ENCODE measurements at regions not wholly inside any gene's neighbourhood (a gene's known extent, or its start where the extent isn't known, plus 50 kb on each side); places are given as distances from the start of the nearest gene placed in this dataset.

GRCh38 chr14:22070119-22070982 lies 396.7 kb upstream of the OR4E1 start:
- no peak for DNase-seq (ENCODE audit: low read depth, low spot score)

GRCh38 chr14:22065347-22065746 lies 391.7 kb upstream of the OR4E1 start:
- no peak for DNase-seq (ENCODE audit: low read depth, low spot score)

DNA sequence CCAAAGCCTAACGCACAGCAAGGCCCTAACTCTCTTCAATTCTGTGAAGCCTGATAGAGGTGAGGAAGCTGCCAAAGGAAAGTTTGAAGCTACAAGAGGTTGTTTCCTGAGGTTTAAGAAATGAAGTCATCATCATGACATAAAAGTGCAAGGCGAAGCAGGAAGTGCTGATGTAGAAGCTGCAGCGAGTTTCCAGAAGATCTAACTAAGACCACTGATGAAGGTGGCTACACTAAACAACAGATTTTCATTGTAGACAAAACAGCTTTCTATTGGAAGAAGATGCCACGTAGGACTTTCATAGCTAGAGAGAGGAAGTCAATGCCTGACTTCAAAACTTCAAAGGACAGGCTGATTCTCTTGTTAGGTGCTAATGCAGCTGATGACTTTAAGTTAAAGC lies 385.6 kb upstream of the OR4E1 start:
- no peak for DNase-seq (ENCODE audit: low read depth, low spot score)

DNA sequence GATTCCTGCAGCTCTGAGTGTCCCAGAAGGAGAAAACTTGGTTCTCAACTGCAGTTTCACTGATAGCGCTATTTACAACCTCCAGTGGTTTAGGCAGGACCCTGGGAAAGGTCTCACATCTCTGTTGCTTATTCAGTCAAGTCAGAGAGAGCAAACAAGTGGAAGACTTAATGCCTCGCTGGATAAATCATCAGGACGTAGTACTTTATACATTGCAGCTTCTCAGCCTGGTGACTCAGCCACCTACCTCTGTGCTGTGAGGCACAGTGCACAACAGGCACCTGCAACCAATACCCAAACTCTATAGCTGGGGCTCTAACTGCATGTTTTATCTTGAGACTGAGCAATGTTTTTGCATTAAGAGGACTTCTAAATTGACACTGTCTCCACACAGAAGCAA lies 379.2 kb upstream of the OR4E1 start:
- DNase-seq (ENCODE audit: low read depth, low spot score): no peak

DNA sequence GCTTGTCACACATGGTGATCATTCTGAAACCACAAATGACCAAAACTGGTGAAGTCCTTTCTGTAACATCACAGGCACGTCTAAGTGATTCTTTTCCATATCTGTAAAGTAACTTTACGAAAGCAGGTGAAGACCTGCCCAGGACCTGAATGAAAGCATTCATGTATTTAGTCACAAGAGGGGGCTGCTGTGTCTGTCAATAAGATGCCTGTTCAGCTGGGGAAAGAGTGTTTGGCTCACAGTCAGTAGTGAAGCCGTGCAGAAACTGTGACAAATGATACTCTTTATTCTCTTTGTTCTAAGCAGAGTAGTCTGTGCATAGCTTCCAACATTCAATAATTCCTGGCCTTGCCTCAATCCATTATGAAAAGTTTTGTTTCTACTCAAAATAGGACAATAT lies 373.5 kb upstream of the OR4E1 start:
- DNase-seq (ENCODE audit: low read depth, low spot score): no peak

- DNase-seq (ENCODE audit: low read depth, low spot score): no peak
Observed at GRCh38 chr14:22046063-22046462, 372.4 kb upstream of the OR4E1 start.

DNA sequence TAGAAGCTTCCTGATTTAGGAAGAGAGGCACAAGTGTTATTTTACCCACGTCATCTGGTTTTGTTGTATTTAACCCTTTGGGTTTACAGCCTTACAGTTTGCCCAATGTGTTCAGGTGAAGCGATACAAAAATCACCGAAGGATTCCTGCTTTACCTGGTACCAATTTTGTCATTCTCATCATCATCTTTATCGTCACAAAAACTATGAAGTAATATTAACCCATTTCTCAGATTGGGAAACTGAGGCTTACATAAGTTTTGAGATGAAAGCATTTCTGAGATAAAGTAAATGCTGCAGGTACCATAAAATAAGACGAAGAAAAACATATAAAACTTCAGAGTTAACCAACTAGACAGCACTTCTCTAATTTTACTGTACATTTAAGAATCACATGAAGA lies 370.6 kb upstream of the OR4E1 start:
- DNase-seq (ENCODE audit: low read depth, low spot score): no peak

DNA sequence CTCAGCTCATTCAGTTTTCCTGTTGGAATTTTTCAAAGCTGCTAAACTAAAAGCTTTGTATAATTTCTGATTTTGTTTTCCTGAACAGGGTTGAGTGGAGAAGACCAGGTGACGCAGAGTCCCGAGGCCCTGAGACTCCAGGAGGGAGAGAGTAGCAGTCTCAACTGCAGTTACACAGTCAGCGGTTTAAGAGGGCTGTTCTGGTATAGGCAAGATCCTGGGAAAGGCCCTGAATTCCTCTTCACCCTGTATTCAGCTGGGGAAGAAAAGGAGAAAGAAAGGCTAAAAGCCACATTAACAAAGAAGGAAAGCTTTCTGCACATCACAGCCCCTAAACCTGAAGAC lies 367.1 kb upstream of the OR4E1 start:
- no peak for DNase-seq (ENCODE audit: low read depth, low spot score)

- DNase-seq (ENCODE audit: low read depth, low spot score): no peak
Observed at GRCh38 chr14:22039938-22040780, 366.5 kb upstream of the OR4E1 start.

GRCh38 chr14:22036541-22037239 lies 363.1 kb upstream of the OR4E1 start:
- no peak for DNase-seq (ENCODE audit: low read depth, low spot score)

DNA sequence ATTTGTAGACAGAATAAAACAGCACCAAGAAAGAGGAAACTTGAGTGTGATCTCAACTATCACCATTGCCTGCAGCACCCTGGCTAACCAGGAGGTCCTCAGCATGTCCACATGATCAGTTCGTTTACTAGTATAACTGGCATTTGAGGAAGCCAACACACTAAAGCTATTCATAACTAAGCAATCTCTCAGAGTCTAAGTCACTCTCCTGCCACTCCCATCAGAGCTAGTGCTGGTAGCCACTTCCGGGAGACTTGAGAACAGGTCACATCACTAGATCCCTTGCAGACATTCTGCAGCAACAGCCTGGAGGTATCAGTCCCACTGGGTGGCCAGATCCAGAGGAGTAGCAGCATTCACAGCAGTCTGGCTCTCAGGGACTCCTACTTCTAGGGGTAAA lies 352.9 kb upstream of the OR4E1 start:
- DNase-seq (ENCODE audit: low read depth, low spot score): no peak

GRCh38 chr14:22025879-22026278 lies 352.3 kb upstream of the OR4E1 start:
- DNase-seq (ENCODE audit: low read depth, low spot score): no peak

GRCh38 chr14:22024137-22024536 lies 350.5 kb upstream of the OR4E1 start:
- DNase-seq (ENCODE audit: low read depth, low spot score): no peak

DNA sequence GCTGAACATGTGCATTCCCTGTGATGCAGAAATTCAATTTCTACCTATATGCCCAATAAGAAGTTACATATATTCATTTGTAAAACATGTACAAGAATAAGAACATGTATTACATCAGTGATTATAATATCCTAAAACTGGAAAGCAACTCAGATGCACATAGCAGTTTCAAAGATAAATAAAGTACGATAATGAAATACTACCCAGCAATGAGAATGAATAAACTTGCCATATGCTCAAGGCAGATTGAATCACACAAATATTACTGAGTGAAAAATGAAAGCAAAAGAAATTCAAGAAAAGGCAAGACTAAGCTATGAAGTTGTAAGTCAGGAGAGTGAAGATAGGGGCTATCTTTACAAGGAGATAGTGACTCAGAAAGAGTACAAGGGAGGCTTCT lies 345.3 kb upstream of the OR4E1 start:
- no peak for DNase-seq (ENCODE audit: low read depth, low spot score)

DNA sequence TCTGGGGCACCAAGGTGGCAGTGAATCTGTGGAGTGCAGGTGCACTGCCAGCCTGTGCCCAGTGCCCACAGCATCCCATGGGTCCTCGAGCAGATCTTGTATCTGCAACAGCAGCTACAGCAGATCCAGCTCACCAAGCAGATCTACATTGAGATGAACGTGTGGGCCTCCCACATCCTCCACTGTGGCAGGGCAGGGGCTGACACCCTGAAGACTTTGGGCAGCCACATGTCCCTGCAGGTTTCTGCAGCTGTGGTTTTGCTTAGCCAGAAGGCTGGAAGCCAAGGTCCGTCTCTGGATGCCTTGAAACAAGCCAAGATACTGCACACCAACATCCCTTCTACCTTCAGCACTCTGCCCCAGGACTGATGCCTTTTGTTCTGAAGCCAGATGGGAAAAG lies 338.8 kb upstream of the OR4E1 start:
- no peak for DNase-seq (ENCODE audit: low read depth, low spot score)

GRCh38 chr14:22011253-22011642 lies 337.6 kb upstream of the OR4E1 start:
- no peak for DNase-seq (ENCODE audit: low read depth, low spot score)

- DNase-seq (ENCODE audit: low read depth, low spot score): no peak
Observed at GRCh38 chr14:22010545-22011252, 337.1 kb upstream of the OR4E1 start.

DNA sequence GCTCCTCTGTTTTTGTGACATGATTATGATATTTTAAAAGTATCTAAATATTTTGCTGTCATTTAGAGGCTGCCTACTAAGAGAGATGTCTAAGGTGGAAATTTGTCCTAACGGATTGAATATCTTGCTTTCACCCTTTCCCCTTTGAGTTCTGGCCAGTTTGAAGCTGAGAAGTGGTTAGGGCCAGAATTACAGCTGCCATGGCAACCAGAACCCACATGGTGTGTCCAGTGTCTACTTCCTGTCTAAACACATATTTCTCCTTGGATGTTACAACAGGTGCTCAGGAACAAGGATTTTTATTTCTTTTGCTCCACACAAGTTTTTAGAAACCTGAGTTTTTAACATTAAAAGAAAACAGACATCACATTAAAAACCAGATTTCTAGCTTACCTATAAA lies 335.1 kb upstream of the OR4E1 start:
- DNase-seq (ENCODE audit: low read depth, low spot score): no peak

GRCh38 chr14:22007784-22008412 lies 334.3 kb upstream of the OR4E1 start:
- DNase-seq (ENCODE audit: low read depth, low spot score): no peak

GRCh38 chr14:22007363-22007762 lies 333.7 kb upstream of the OR4E1 start:
- DNase-seq (ENCODE audit: low read depth, low spot score): no peak

DNA sequence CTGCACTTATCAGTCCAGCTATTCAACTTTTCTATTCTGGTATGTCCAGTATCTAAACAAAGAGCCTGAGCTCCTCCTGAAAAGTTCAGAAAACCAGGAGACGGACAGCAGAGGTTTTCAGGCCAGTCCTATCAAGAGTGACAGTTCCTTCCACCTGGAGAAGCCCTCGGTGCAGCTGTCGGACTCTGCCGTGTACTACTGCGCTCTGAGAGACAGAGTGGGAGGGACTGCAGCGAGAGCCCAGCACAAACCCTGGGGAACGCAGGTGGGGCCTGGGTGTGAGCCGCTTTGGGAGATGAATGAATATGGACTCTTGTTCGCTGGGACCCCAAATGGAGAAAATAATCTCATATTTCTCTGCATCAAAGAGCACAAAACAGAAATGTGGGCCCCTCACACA lies 329.8 kb upstream of the OR4E1 start:
- no peak for DNase-seq (ENCODE audit: low read depth, low spot score)
